Naive thymus-derived CD8-positive, alpha-beta T cell (primary cell): ENCODE measurements at regions not wholly inside any gene's neighbourhood (a gene's known extent, or its start where the extent isn't known, plus 50 kb on each side); places are given as distances from the start of the nearest gene placed in this dataset.

Experiments used
- ATAC-seq, 2 donors: fragments of 150-1000 bp; cut with Tn5 transposase in 1 of 2; sonication (Bioruptor Pico), chemical (Tn5 transposase) in 1 of 2; 1 replicate in 1 of 2; 2 replicates in 1 of 2; pipeline ENCODE4 v1.10.0; 2021; ENCODE audit warnings: mild to moderate bottlenecking in 2 of 2, moderate library complexity in 2 of 2
- POLR2A ChIA-PET: fragments of 350-600 bp; sonication (Branson Sonifier 250); formaldehyde crosslinking; loops from one replicate; lab custom pipeline; 2021; ENCODE audit warnings: antibody characterized with exemption; lab: Charles Lee
- DNase-seq, 10 donors: peaks; one replicate each; pipeline versions ENCODE4 v3.0.0 to v3.0.0-alpha.2; 2020 to 2022
- H3K27ac Mint-ChIP-seq, 10 donors: one replicate each; pipeline ENCODE4 v1.8.0; 2020 to 2022; ENCODE audit warnings: mild to moderate bottlenecking in 10 of 10, mixed read lengths in 10 of 10, moderate library complexity in 4 of 10, inconsistent platforms in 1 of 10
- H3K27me3 Mint-ChIP-seq, 5 donors: one replicate each; pipeline ENCODE4 v1.8.0; 2021 to 2022; ENCODE audit warnings: mixed read lengths in 5 of 5
- H3K36me3 Mint-ChIP-seq, 3 donors: one replicate each; pipeline ENCODE4 v1.8.0; 2020 to 2022; ENCODE audit warnings: mixed read lengths in 3 of 3, mild to moderate bottlenecking in 2 of 3, inconsistent platforms in 1 of 3
- H3K4me1 Mint-ChIP-seq, 4 donors: one replicate each; pipeline ENCODE4 v1.8.0; 2021 to 2022; ENCODE audit warnings: mixed read lengths in 4 of 4
- H3K4me3 Mint-ChIP-seq, 10 donors: one replicate each; pipeline ENCODE4 v1.8.0; 2020 to 2022; ENCODE audit warnings: mild to moderate bottlenecking in 10 of 10, mixed read lengths in 10 of 10, moderate library complexity in 6 of 10, inconsistent platforms in 1 of 10
- H3K9me3 Mint-ChIP-seq, 9 donors: one replicate each; pipeline ENCODE4 v1.8.0; 2020 to 2022; ENCODE audit warnings: mixed read lengths in 9 of 9, mild to moderate bottlenecking in 3 of 9, inconsistent platforms in 1 of 9, moderate library complexity in 1 of 9

DNA sequence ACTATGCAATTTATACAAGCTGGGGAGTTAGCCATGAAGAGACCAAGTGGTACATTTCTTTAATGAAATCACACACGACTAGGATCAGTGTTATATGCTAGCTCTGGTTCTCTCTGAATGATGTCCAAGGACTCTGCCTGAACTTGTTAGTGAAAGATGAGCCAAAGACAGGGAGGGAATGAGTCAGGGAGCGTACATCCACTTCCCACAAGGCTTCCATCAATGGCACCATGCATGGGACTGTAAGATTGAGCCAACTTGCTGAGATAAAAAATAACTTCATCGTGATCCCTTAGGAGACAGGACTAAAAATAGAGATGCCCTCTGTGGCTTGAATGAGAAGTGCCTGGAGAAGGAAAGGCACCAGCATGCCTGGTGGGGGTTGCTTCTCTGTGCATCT lies 629.7 kb downstream of the ACTR3B start:
- Mint-ChIP-seq H3K9me3 (peaks cover 9 to 56% (median 17%) of the 10 kb centered on the region in 9 donors), H3K27me3 (peaks cover 0 to 8% (median 0%) of the 10 kb centered on the region in 5 donors), H3K4me3 (no peak overlapping the region), H3K36me3 (peaks cover 0 to 31% (median 0%) of the 10 kb centered on the region in 3 donors), H3K4me1 (no peaks in the 10 kb centered on the region), H3K27ac (no peak overlapping the region)
- ATAC-seq (no peak), DNase-seq (no peak)
- POLR2A ChIA-PET: no interaction called here

DNA sequence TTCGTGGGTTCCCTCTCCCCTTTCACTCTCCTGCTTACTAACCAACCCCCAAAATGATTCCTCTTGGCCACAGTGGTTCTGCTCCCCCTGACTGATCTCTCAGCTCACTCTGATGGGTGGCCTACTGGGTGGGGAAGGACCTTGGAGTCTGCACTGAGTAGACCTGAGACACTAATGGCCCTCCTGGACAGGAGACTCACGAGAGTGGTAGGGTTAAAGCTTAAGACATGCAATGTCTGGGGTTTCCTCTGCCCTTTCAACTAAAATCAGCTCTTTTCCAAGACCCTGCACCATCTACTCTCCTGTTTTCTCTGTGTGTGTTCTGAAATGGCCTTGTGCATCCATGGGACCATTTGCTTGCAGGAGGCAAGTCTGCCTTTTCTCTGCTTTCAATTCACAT lies 631.4 kb downstream of the ACTR3B start:
- H3K27ac Mint-ChIP-seq: no peak overlapping the region
- DNase-seq (no peak), ATAC-seq (no peak)
- H3K4me3 Mint-ChIP-seq: no peak overlapping the region
- no peaks in the 10 kb centered on the region for H3K4me1 Mint-ChIP-seq
- peaks cover 0 to 8% (median 0%) of the 10 kb centered on the region in 5 donors for H3K27me3 Mint-ChIP-seq
- POLR2A ChIA-PET: no interaction called here
- peaks cover 0 to 31% (median 0%) of the 10 kb centered on the region in 3 donors for H3K36me3 Mint-ChIP-seq
- peaks cover 9 to 56% (median 17%) of the 10 kb centered on the region in 9 donors for H3K9me3 Mint-ChIP-seq

DNA sequence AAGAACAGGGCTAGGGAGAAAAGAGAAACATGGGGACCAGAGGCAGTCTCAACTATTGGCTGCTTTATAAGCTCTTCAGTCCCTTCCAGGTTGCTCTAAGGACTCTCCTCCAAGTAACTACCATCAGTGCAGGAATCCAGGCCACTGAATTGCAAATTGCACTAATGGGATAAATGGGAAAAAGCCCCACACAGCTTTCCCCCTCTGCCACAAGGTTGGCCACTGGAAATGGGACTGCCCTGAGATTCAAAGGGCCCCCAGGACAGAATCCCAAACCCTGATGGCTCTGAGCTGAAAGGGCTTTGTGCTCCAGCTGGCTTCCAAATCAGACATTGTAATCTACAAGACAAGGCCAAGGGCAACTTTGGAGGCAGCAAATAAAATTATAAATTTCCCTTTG lies 633.2 kb downstream of the ACTR3B start:
- POLR2A ChIA-PET: no interaction called here
- Mint-ChIP-seq H3K4me3 (no peak overlapping the region), H3K27me3 (peaks cover 0 to under 1% (median 0%) of the 10 kb centered on the region in 5 donors), H3K36me3 (peaks cover 0 to 31% (median 0%) of the 10 kb centered on the region in 3 donors), H3K9me3 (peaks cover 7 to 50% (median 18%) of the 10 kb centered on the region in 9 donors), H3K4me1 (no peaks in the 10 kb centered on the region), H3K27ac (no peak overlapping the region)
- ATAC-seq (no peak), DNase-seq (no peak)

DNA sequence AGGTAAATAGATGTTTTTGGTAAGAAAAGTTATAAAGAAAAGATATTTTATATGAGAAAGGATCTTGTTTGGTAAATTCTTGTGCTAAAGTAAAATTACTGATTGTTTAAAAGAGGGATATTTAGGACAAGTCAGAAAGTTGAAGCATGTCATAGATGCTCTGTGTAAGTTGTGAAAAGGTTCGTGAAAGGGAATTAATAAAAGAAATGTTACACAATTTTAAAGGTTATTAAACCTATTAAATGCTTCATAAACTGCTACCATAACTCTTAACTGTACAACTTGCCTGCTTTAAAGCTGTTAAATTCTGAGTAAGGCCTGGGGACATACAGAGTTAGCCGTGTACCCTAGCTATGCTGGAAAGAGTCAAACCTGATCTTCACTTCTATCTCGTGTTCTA lies 634.1 kb downstream of the ACTR3B start:
- no peaks in the 10 kb centered on the region for H3K4me1 Mint-ChIP-seq
- DNase-seq (no peak), ATAC-seq (no peak)
- H3K27me3 Mint-ChIP-seq: no peaks in the 10 kb centered on the region
- H3K4me3 Mint-ChIP-seq: no peak overlapping the region
- no peak overlapping the region for H3K27ac Mint-ChIP-seq
- H3K9me3 Mint-ChIP-seq: peaks cover 7 to 44% (median 17%) of the 10 kb centered on the region in 9 donors
- POLR2A ChIA-PET: no interaction called here
- H3K36me3 Mint-ChIP-seq: peaks cover 0 to 31% (median 0%) of the 10 kb centered on the region in 3 donors

DNA sequence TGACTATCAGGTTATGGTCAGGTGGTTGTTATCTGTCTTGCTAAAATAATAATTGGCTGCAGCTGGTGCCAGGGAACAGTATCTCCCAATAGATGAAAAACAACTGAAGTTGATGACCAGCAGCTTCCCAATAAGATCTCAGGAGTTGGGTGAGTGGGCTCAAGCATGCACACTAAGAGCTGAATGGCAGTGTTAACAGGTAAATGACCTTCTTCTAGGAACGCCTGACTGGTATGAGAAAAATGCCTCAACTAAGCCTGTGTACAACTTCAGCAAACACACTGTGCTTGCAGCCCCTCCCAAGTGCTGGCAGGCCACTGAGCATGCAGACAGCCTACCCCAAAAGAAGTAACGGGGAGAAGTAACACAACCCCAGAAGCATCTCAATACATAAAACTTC lies 636.9 kb downstream of the ACTR3B start:
- Mint-ChIP-seq H3K27ac (no peak overlapping the region), H3K36me3 (peaks cover 0 to 8% (median 0%) of the 10 kb centered on the region in 3 donors), H3K9me3 (peaks cover 0 to 30% (median 11%) of the 10 kb centered on the region in 9 donors), H3K4me3 (no peak overlapping the region), H3K4me1 (no peaks in the 10 kb centered on the region), H3K27me3 (no peaks in the 10 kb centered on the region)
- DNase-seq: no peak
- POLR2A ChIA-PET: no interaction called here
- no peak for ATAC-seq

DNA sequence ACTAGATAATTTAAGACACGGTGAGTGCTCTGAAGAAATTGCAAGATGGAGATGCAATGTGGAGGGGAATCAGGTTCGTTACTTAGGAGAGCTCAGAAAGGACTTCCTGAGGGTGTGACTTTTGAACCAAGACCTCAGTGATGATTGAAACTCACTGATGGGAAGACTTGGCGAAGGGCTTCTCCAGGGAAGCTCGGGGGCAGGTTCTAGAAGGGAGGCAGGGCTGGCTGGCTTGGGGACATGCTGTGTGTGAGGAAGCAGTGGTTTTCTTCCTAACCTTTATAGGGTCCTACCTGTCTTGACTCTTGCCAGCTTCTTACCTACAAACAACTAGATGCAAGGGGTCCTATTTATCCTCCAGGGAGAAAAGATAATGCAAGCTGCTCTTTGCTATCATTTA lies 637.9 kb downstream of the ACTR3B start:
- Mint-ChIP-seq H3K4me3 (no peak overlapping the region), H3K36me3 (peaks cover 0 to 4% (median 0%) of the 10 kb centered on the region in 3 donors), H3K27ac (no peak overlapping the region), H3K27me3 (peaks cover 0 to 3% (median 0%) of the 10 kb centered on the region in 5 donors), H3K4me1 (no peaks in the 10 kb centered on the region), H3K9me3 (peaks cover 0 to 34% (median 11%) of the 10 kb centered on the region in 9 donors)
- POLR2A ChIA-PET: no interaction called here
- ATAC-seq (no peak), DNase-seq (no peak)

DNA sequence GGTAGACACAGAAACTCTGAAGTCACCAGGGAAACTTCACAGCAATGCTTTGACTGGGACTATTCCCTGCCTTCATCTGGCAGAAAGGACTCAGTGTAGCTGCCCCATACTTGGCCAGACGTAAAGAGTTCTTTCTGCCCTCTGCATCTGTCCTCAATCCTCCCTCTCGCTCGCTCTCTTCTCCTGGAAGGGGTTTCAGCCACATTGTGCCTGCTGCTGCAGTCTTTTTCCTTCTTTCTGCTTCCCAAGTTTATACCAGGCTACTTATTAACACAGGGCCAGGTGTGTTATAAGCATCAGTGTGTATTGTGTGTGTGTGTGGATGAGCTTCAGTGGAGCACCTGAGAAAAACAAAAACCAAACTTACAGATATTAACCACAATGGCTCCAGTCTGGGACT lies 638.4 kb downstream of the ACTR3B start:
- POLR2A ChIA-PET: no interaction called here
- H3K4me1 Mint-ChIP-seq: no peaks in the 10 kb centered on the region
- peaks cover 0 to 36% (median 11%) of the 10 kb centered on the region in 9 donors for H3K9me3 Mint-ChIP-seq
- peaks cover 0 to 4% (median 0%) of the 10 kb centered on the region in 3 donors for H3K36me3 Mint-ChIP-seq
- H3K27ac Mint-ChIP-seq: no peak overlapping the region
- H3K4me3 Mint-ChIP-seq: no peak overlapping the region
- ATAC-seq (no peak), DNase-seq (no peak)
- H3K27me3 Mint-ChIP-seq: peaks cover 0 to 3% (median 0%) of the 10 kb centered on the region in 5 donors

DNA sequence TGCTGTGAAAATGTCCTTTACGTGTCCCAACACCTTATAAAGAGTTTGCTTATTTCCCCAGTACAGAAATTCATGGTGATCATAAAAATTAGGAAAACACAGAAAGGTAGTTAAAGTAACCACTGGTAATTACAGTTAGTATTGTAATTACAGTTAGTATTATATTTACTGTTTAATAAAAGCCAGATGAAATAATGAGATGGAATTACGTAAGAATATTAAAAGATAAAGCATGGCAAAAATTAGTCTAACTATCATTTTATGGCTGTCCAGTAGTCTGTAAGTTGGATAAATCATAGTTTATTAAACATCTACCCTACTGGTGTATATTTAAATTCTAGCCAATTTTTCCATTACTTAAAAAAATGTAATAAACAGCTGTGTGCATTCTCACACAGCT lies 638.8 kb downstream of the ACTR3B start:
- ATAC-seq (no peak), DNase-seq (no peak)
- no peak overlapping the region for H3K27ac Mint-ChIP-seq
- no peaks in the 10 kb centered on the region for H3K4me1 Mint-ChIP-seq
- no peaks in the 10 kb centered on the region for H3K36me3 Mint-ChIP-seq
- POLR2A ChIA-PET: no interaction called here
- H3K27me3 Mint-ChIP-seq: peaks cover 0 to 3% (median 0%) of the 10 kb centered on the region in 5 donors
- H3K4me3 Mint-ChIP-seq: no peak overlapping the region
- H3K9me3 Mint-ChIP-seq: peaks cover 0 to 34% (median 9%) of the 10 kb centered on the region in 9 donors

DNA sequence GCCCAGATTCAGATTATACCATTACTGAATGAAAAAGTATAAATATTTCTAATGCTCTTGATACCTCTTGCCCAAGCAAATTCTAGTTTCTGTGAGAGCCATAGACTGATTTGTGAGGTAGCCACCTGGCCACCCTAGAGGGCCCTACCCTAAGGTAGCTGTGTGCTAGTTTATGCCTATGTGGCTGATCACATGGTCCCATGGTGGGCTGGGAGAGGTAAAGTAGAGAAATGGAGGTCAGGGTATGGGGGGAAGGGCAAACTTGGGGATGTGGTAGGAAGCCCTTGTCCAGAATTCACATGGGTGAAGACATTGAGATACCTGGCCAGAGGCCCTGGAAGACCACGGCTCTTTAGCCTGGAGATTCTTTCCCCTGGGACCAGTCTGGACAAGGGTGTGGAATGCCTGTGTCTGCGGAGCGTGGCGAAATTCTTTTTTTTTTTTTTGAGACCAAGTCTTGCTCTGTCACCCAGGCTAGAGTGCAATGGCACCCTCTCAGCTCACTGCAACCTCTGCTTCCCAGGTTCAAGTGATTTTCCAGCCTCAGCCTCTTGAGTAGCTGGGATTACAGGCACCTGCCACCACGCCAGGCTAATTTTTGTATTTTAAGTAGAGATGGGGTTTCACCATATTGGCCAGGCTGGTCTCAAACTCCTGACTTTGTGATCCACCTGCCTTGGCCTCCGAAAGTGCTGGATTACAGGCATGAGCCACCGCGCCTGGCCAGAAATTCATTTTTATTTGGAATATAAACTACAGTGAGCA lies 639.4 kb downstream of the ACTR3B start:
- no peak for ATAC-seq
- POLR2A ChIA-PET: no interaction called here
- DNase-seq: no peak
- Mint-ChIP-seq H3K9me3 (peaks cover 0 to 28% (median 4%) of the 10 kb centered on the region in 9 donors), H3K27me3 (peaks cover 0 to 3% (median 0%) of the 10 kb centered on the region in 5 donors), H3K36me3 (no peaks in the 10 kb centered on the region), H3K4me3 (no peak overlapping the region), H3K4me1 (no peaks in the 10 kb centered on the region), H3K27ac (no peak overlapping the region)

DNA sequence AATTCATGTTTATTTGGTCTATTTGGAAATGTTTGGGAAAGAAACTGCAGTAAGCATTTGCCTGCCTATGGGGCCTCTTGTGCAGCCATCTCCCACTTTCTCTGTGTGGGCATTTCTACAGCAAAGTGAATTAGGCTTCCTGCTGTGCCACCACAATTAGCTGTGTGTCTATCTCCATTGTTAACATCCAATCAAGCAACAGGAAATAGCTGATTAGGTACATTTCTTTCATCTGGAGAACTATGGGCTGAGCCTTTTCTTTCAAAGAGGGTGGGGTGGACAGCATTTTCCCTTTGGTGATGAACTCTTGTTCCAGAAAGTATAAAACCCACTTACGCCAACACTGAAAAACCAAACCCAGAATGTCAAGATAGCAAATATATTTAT lies 640.0 kb downstream of the ACTR3B start:
- no peak for ATAC-seq
- POLR2A ChIA-PET: no interaction called here
- no peaks in the 10 kb centered on the region for H3K4me1 Mint-ChIP-seq
- no peaks in the 10 kb centered on the region for H3K36me3 Mint-ChIP-seq
- peaks cover 0 to 26% (median 3%) of the 10 kb centered on the region in 9 donors for H3K9me3 Mint-ChIP-seq
- H3K27me3 Mint-ChIP-seq: peaks cover 0 to 3% (median 0%) of the 10 kb centered on the region in 5 donors
- no peak overlapping the region for H3K27ac Mint-ChIP-seq
- no peak for DNase-seq
- H3K4me3 Mint-ChIP-seq: no peak overlapping the region

DNA sequence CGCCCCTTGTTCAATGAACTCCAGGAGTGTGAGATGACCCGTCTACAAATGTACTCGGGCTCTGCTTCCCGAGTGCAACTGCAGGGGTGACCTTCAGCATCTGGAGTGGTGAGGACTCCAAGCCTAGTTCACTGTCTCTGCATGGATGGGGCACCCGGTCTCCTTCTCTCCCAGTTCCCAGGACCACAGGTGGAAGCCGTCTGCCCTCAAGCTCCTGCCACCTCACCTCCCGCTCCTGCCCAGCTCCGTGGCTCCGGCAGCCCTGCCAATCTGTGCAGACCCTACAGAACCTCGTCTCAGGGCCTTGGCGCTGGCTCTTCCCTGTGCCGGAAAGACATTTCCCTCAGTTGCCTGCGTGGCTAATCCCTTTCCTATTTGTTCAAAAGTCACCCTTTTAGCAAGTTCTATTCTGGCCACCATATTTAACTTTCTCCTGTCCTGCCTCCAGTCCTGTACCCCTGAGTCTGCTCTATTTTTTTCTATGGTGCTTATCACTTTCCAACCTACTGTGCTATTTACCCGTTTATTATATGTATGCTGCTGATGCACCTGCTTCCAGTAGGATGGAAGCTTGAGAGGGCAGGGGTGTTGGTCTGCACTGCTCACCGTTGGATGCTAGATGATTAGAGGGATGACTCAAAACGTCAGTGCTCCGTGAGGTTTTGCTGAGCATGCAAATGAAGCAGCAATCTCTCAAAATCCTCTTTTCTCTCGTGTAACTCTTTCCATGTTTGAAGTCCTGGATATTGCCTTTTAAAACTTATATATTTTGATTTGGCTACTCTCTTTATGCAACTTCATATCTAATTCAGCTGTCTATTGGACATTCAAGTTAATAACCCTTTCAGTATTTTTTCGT lies 641.4 kb downstream of the ACTR3B start:
- Mint-ChIP-seq H3K4me1 (no peaks in the 10 kb centered on the region), H3K27me3 (peaks cover 0 to 3% (median 0%) of the 10 kb centered on the region in 5 donors), H3K27ac (no peak overlapping the region), H3K4me3 (no peak overlapping the region), H3K36me3 (no peaks in the 10 kb centered on the region), H3K9me3 (peaks cover 0 to 26% (median 3%) of the 10 kb centered on the region in 9 donors)
- POLR2A ChIA-PET: no interaction called here
- DNase-seq (no peak), ATAC-seq (no peak)

DNA sequence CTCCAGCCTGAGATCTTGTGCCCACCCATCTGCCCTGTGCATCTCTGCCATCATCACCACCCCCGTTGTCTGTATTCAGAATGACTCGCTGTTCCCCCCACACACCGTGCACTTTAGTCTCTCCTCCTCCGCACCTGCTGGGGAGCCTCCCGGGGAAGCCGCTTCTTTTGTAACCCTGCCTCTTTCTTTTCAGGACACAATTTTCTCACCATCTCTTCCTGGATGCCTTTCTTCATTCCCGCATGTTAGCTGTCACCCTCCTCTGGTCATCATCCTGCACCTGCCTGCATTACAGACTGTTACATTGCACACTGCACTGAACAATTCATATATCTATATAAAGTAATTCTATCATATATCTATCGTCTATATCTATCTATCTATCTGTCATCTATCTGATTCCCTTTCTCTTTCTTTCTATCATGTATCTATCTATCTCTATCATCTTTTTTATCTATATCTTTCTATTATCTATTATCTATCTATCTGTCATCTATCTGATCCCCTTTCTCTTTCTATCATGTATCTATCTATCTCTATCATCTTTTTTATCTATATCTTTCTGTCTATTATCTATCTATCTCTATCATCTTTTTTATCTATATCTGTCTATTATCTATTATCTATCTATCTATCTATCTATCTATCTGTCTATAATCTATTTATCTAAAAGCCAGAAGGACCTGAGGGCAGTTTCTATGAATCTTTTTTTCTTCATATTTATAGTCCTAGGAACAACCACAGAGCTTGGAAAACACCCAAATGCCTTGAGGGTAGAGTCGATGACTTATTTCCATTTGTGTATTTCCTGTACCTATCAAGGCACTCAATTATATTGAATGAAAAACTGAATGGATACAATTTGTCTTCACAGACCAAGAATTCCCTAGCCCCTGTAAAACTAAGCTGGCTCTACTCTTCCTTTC lies 642.5 kb downstream of the ACTR3B start:
- no peak for ATAC-seq

More for the DNA sequence above, 642.5 kb downstream of the ACTR3B start:
- Mint-ChIP-seq H3K4me1 (no peaks in the 10 kb centered on the region), H3K27ac (no peak overlapping the region), H3K4me3 (no peak overlapping the region), H3K27me3 (peaks cover 0 to 3% (median 0%) of the 10 kb centered on the region in 5 donors), H3K9me3 (peaks cover 0 to 26% (median 3%) of the 10 kb centered on the region in 9 donors), H3K36me3 (no peaks in the 10 kb centered on the region)
- POLR2A ChIA-PET: no interaction called here
- DNase-seq: no peak
